Chondrocyte (in vitro differentiated cells): ENCODE measurements at regions not wholly inside any gene's neighbourhood (a gene's known extent, or its start where the extent isn't known, plus 50 kb on each side); places are given as distances from the start of the nearest gene placed in this dataset.

Source experiments
- DNase-seq: peaks from one replicate; pipeline ENCODE4 v3.0.0; 2021; ENCODE audit warnings: mixed read lengths, low spot score
- H3K27ac Mint-ChIP-seq: one replicate; pipeline ENCODE4 v1.8.0; 2021; ENCODE audit warnings: mild to moderate bottlenecking, moderate library complexity, mixed read lengths; ENCODE audit not compliant: unreplicated experiment
- H3K27me3 Mint-ChIP-seq: 2 replicates; pipeline ENCODE4 v1.8.0; 2021; ENCODE audit warnings: low read depth, mixed read lengths
- H3K36me3 Mint-ChIP-seq: 2 replicates; pipeline ENCODE4 v1.8.0; 2021; ENCODE audit warnings: low read depth, mixed read lengths
- H3K4me1 Mint-ChIP-seq: 2 replicates; pipeline ENCODE4 v1.8.0; 2021; ENCODE audit warnings: low read depth, mild to moderate bottlenecking, mixed read lengths
- H3K4me3 Mint-ChIP-seq: one replicate; pipeline ENCODE4 v1.8.0; 2021; ENCODE audit warnings: mild to moderate bottlenecking, moderate library complexity, mixed read lengths; ENCODE audit not compliant: unreplicated experiment
- H3K9me3 Mint-ChIP-seq: 2 replicates; pipeline ENCODE4 v1.8.0; 2021; ENCODE audit warnings: low read depth, mixed read lengths
- TF ChIP-seq, protein P1 (sequence below): fragments of 200-600 bp; sonication (generic); IDR thresholded peaks from 2 replicates; pipeline ENCODE4 v1.5.0; 2021; ENCODE audit warnings: antibody characterized with exemption, mild to moderate bottlenecking, moderate library complexity

- Mint-ChIP-seq H3K4me3 (no peak overlapping the region), H3K36me3 (peaks cover 11% of the 10 kb centered on the region), H3K27ac (no peak overlapping the region), H3K27me3 (no peaks in the 10 kb centered on the region), H3K4me1 (no peaks in the 10 kb centered on the region), H3K9me3 (peaks cover 13% of the 10 kb centered on the region)
- DNase-seq = no peak
- TF ChIP-seq, protein P1, sequence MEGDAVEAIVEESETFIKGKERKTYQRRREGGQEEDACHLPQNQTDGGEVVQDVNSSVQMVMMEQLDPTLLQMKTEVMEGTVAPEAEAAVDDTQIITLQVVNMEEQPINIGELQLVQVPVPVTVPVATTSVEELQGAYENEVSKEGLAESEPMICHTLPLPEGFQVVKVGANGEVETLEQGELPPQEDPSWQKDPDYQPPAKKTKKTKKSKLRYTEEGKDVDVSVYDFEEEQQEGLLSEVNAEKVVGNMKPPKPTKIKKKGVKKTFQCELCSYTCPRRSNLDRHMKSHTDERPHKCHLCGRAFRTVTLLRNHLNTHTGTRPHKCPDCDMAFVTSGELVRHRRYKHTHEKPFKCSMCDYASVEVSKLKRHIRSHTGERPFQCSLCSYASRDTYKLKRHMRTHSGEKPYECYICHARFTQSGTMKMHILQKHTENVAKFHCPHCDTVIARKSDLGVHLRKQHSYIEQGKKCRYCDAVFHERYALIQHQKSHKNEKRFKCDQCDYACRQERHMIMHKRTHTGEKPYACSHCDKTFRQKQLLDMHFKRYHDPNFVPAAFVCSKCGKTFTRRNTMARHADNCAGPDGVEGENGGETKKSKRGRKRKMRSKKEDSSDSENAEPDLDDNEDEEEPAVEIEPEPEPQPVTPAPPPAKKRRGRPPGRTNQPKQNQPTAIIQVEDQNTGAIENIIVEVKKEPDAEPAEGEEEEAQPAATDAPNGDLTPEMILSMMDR = no peak
Measured at GRCh38 chr21:18914570-18914969, 511.0 kb upstream of the TMPRSS15 start.

DNA sequence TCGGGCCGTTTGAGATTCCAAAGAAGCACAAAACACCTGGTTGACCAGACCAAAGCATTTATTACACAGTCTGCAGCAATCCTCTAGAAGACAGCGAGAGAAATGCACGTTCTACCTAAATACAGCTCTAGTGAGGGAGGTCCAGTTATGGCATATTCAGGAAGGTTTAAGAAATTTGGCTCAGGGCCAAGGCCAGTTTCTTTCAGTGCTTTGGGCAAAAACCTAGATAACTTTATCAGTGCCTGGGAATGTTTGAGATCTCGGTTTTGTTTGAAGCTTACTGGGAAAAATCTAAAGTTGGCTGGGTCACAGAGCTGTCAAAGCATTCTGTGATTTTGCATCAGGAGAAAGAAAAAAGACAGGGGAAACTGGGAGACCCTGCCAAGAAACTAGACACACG lies 514.0 kb upstream of the TMPRSS15 start:
- no peak for DNase-seq
- H3K4me1 Mint-ChIP-seq = peaks cover 7% of the 10 kb centered on the region
- no peak overlapping the region for H3K27ac Mint-ChIP-seq
- TF ChIP-seq, protein P1 = no peak
- H3K27me3 Mint-ChIP-seq = no peaks in the 10 kb centered on the region
- no peaks in the 10 kb centered on the region for H3K36me3 Mint-ChIP-seq
- peaks cover 3% of the 10 kb centered on the region for H3K9me3 Mint-ChIP-seq
- no peak overlapping the region for H3K4me3 Mint-ChIP-seq

GRCh38 chr21:18931237-18931636 lies 527.7 kb upstream of the TMPRSS15 start:
- Mint-ChIP-seq H3K27ac (no peak overlapping the region), H3K4me3 (no peak overlapping the region), H3K9me3 (peaks cover 3% of the 10 kb centered on the region), H3K27me3 (no peaks in the 10 kb centered on the region), H3K36me3 (no peaks in the 10 kb centered on the region), H3K4me1 (peaks cover 12% of the 10 kb centered on the region)
- no peak for DNase-seq
- TF ChIP-seq, protein P1 = no peak

- no peak for DNase-seq
- H3K4me1 Mint-ChIP-seq = no peaks in the 10 kb centered on the region
- no peak overlapping the region for H3K4me3 Mint-ChIP-seq
- H3K27ac Mint-ChIP-seq = no peak overlapping the region
- H3K9me3 Mint-ChIP-seq = peaks cover 3% of the 10 kb centered on the region
- TF ChIP-seq, protein P1 = no peak
- H3K36me3 Mint-ChIP-seq = no peaks in the 10 kb centered on the region
- no peaks in the 10 kb centered on the region for H3K27me3 Mint-ChIP-seq
Measured at GRCh38 chr21:18937337-18937736, 533.8 kb upstream of the TMPRSS15 start.

GRCh38 chr21:18940791-18941190 lies 537.2 kb upstream of the TMPRSS15 start:
- Mint-ChIP-seq H3K4me3 (no peak overlapping the region), H3K9me3 (no peaks in the 10 kb centered on the region), H3K27me3 (no peaks in the 10 kb centered on the region), H3K4me1 (no peaks in the 10 kb centered on the region), H3K27ac (no peak overlapping the region), H3K36me3 (no peaks in the 10 kb centered on the region)
- no peak for DNase-seq
- TF ChIP-seq, protein P1 = no peak
